Caco-2 (cell line): ENCODE measurements at regions not wholly inside any gene's neighbourhood (a gene's known extent, or its start where the extent isn't known, plus 50 kb on each side); places are given as distances from the start of the nearest gene placed in this dataset.

Experiments
- BruUV-seq: library from RNA; stranded (reverse); fragments of 400-500 nt; replicated peaks from 2 replicates; lab custom pipeline; 2021; lab: Mats Ljungman, UMichigan
- CTCF ChIA-PET: fragments of 300-600 bp; sonication (Branson Sonifier 250); formaldehyde crosslinking; loops from one replicate; lab custom pipeline; 2022; ENCODE audit warnings: antibody characterized with exemption; lab: Charles Lee
- POLR2A ChIA-PET: fragments of 300-600 bp; sonication (Branson Sonifier 250); formaldehyde crosslinking; loops from one replicate; lab custom pipeline; 2022; ENCODE audit warnings: antibody characterized with exemption; lab: Charles Lee
- DNase-seq, 2 experiments: peaks; one replicate each; pipeline versions ENCODE4 v3.0.0 to v3.0.0-alpha.2; 2020 to 2022
- H3K27me3 ChIP-seq: replicated peaks from 2 replicates; pipeline ENCODE4 v1.6.0; 2011; ENCODE audit warnings: low read length; ENCODE audit not compliant: control insufficient read depth, insufficient read depth
- H3K36me3 ChIP-seq: 2 replicates; pipeline ENCODE4 v1.5.1; 2011; ENCODE audit warnings: low read length; ENCODE audit not compliant: control insufficient read depth, insufficient read depth
- H3K4me1 ChIP-seq: fragments of 250-450 bp; sonication (Bioruptor Pico); 2 replicates; pipeline ENCODE4 v1.5.1; 2020; ENCODE audit warnings: mild to moderate bottlenecking
- H3K4me3 ChIP-seq: 2 replicates; pipeline ENCODE4 v1.5.1; 2011; ENCODE audit warnings: low read depth, mild to moderate bottlenecking, control low read depth, low read length
- H3K9me3 ChIP-seq: fragments of 250-450 bp; sonication (Bioruptor Pico); 2 replicates; pipeline ENCODE4 v1.5.1; 2020; ENCODE audit warnings: mild to moderate bottlenecking, moderate library complexity
- H3K27ac Mint-ChIP-seq: one replicate; pipeline ENCODE4 v1.8.0; 2022; ENCODE audit warnings: mixed read lengths; ENCODE audit not compliant: unreplicated experiment
- H3K27me3 Mint-ChIP-seq: one replicate; pipeline ENCODE4 v1.8.0; 2022; ENCODE audit warnings: mixed read lengths; ENCODE audit not compliant: insufficient read depth, unreplicated experiment
- H3K36me3 Mint-ChIP-seq: one replicate; pipeline ENCODE4 v1.8.0; 2022; ENCODE audit warnings: mild to moderate bottlenecking, mixed read lengths; ENCODE audit not compliant: insufficient read depth, unreplicated experiment
- H3K4me1 Mint-ChIP-seq: one replicate; pipeline ENCODE4 v1.8.0; 2022; ENCODE audit warnings: low read depth, mixed read lengths; ENCODE audit not compliant: unreplicated experiment
- H3K4me3 Mint-ChIP-seq: one replicate; pipeline ENCODE4 v1.8.0; 2022; ENCODE audit warnings: mild to moderate bottlenecking, moderate library complexity, mixed read lengths; ENCODE audit not compliant: unreplicated experiment
- H3K9me3 Mint-ChIP-seq: one replicate; pipeline ENCODE4 v1.8.0; 2022; ENCODE audit warnings: mixed read lengths; ENCODE audit not compliant: unreplicated experiment
- CTCF ChIP-seq, 2 experiments: fragments of 200-600 bp in 1 of 2; IDR thresholded peaks; 1 replicate in 1 of 2; 2 replicates in 1 of 2; pipeline versions ENCODE4 v1.5.1 to v1.8.0; 2011 to 2022; ENCODE audit warnings: antibody characterized with exemption in 1 of 2, control low read depth in 1 of 2, inconsistent platforms in 1 of 2, low read depth in 1 of 2, low read length in 1 of 2, mild to moderate bottlenecking in 1 of 2, moderate library complexity in 1 of 2; ENCODE audit not compliant: insufficient read depth in 1 of 2, severe bottlenecking in 1 of 2, unreplicated experiment in 1 of 2
- intact Hi-C: fragments of 100-400 bp; cut with micrococcal nuclease; formaldehyde crosslinking; loops from one replicate; pipeline ENCODE4 v1.10.0; 2022; ENCODE audit not compliant: unreplicated experiment

DNA sequence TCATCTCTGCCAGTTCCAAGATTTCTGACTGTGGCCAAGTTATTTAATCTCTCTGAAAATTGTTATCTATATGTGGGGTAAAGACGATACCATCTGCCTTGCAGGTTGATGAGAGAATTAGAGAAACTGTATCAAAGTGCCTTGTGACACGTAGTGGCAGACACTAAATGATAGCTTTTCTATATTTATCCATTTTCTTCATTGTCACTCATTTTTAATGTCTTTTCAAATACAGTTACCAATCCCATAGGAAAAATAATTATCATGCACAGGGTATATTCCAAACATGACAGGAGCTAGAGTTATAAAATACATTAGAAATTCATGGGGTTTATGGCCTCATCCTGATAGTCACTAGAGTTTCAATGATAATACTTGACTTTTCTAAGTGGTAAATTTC is 95.6 kb upstream of the NOL4 start:
- Histone ChIP-seq H3K27me3 (no peaks in the 10 kb centered on the region), H3K4me1 (no peaks in the 10 kb centered on the region), H3K36me3 (no peaks in the 10 kb centered on the region), H3K9me3 (no peaks in the 10 kb centered on the region), H3K4me3 (no peak overlapping the region)
- H3K36me3 Mint-ChIP-seq: no peaks in the 10 kb centered on the region
- H3K4me3 Mint-ChIP-seq: no peak overlapping the region
- H3K4me1 Mint-ChIP-seq: no peaks in the 10 kb centered on the region
- ChIA-PET POLR2A (no interaction called here), CTCF (no interaction called here)
- intact Hi-C loops: no loop called here
- H3K27ac Mint-ChIP-seq: no peak overlapping the region
- H3K27me3 Mint-ChIP-seq: peaks cover 3% of the 10 kb centered on the region
- DNase-seq: no peak
- BruUV-seq: no TSS peak
- no peaks in the 10 kb centered on the region for H3K9me3 Mint-ChIP-seq
- TF ChIP-seq CTCF (IDR thresholded peaks at IDR 0.05; ENCODE audit: insufficient read depth in 1 of 2, low read depth in 1 of 2, low read length in 1 of 2, severe bottlenecking in 1 of 2, unreplicated experiment in 1 of 2): no peak

- Mint-ChIP-seq H3K36me3 (no peaks in the 10 kb centered on the region), H3K9me3 (no peaks in the 10 kb centered on the region), H3K27me3 (peaks cover 3% of the 10 kb centered on the region), H3K4me1 (no peaks in the 10 kb centered on the region), H3K27ac (no peak overlapping the region), H3K4me3 (no peak overlapping the region)
- no peak overlapping the region for H3K4me3 ChIP-seq
- no peak for TF ChIP-seq CTCF (IDR thresholded peaks at IDR 0.05; ENCODE audit: insufficient read depth in 1 of 2, low read depth in 1 of 2, low read length in 1 of 2, severe bottlenecking in 1 of 2, unreplicated experiment in 1 of 2)
- no peaks in the 10 kb centered on the region for H3K4me1 ChIP-seq
- DNase-seq: no peak
- intact Hi-C loops: no loop called here
- CTCF ChIA-PET: no interaction called here
- H3K9me3 ChIP-seq: no peaks in the 10 kb centered on the region
- H3K36me3 ChIP-seq: no peaks in the 10 kb centered on the region
- BruUV-seq: no TSS peak
- POLR2A ChIA-PET: no interaction called here
- H3K27me3 ChIP-seq: no peaks in the 10 kb centered on the region
Measured at GRCh38 chr18:34321066-34321465, 96.4 kb upstream of the NOL4 start.

DNA sequence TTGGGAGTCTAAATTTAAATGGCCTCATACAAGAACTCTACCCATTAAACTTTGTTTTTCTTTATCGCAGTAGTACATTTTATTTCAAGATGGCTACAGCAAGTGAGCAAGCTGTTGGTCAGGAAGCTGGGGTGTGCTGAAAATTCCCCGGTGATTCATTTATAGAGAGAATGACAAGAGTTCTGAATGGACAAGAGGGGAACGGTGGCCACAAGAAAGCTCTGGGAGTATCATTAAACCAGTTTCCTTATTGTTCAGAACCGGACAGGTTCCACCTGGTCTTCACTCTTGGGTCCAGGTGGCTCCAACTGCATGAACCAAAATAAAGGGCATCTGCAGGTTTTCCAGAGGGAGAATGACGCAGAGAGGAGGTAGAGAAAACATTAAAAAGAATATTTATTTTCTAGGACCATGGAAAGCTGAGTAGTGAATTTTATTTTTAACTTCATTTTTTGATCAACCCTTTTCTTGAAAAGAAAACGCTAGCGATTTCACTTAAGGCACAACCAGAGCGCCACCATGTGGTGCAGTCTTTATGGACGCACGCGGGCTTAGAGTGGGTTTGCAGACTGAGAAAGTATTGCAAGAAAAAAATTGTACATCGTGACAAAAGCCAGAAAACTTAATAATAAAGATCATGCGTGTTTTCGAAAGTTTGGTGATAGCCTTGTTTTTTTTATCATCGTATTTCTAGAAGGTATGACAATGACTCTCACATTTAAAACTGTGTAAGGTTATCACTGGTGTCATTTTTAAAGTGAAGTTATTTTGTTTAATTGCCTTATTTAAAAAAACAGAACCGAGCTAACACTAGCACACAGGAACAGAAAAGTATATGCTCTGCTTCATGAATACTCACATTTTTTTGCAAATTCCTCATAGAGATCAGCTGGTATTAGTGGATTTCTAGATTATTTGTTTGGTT is 97.9 kb upstream of the NOL4 start:
- intact Hi-C loops: loop anchor here (1.0 kb wide), 1 partner anchor 200 kb away; no protein-coding TSS in a partner anchor
- H3K27me3 Mint-ChIP-seq: no peaks in the 10 kb centered on the region
- no peaks in the 10 kb centered on the region for H3K4me1 Mint-ChIP-seq
- no peaks in the 10 kb centered on the region for H3K27me3 ChIP-seq
- H3K9me3 Mint-ChIP-seq: no peaks in the 10 kb centered on the region
- peak in 1 of 2 experiments; percentile 10 for TF ChIP-seq CTCF (IDR thresholded peaks at IDR 0.05; ENCODE audit: insufficient read depth in 1 of 2, low read depth in 1 of 2, low read length in 1 of 2, severe bottlenecking in 1 of 2, unreplicated experiment in 1 of 2)
- H3K36me3 ChIP-seq: no peaks in the 10 kb centered on the region
- POLR2A ChIA-PET: no interaction called here
- no peak overlapping the region for H3K4me3 Mint-ChIP-seq
- H3K36me3 Mint-ChIP-seq: no peaks in the 10 kb centered on the region
- CTCF ChIA-PET: interaction anchor here (1.5 kb wide), 1 partner anchor 200 kb away, joined by 3 read pairs; no protein-coding TSS in a partner anchor
- BruUV-seq: no TSS peak
- no peaks in the 10 kb centered on the region for H3K4me1 ChIP-seq
- no peaks in the 10 kb centered on the region for H3K9me3 ChIP-seq
- peak in 1 of 2 experiments; percentile 1 for DNase-seq
- H3K27ac Mint-ChIP-seq: no peak overlapping the region
- H3K4me3 ChIP-seq: no peak overlapping the region
